GM12873 (cell line): ENCODE measurements at regions not wholly inside any gene's neighbourhood (a gene's known extent, or its start where the extent isn't known, plus 50 kb on each side); places are given as distances from the start of the nearest gene placed in this dataset.

Source experiments
- CTCF ChIP-seq: IDR thresholded peaks from 2 replicates; pipeline ENCODE4 v1.5.1; 2012; ENCODE audit warnings: low read depth, mild to moderate bottlenecking, moderate library complexity, low read length, control low read depth; ENCODE audit not compliant: insufficient read depth; ENCODE audit errors: missing control alignments

DNA sequence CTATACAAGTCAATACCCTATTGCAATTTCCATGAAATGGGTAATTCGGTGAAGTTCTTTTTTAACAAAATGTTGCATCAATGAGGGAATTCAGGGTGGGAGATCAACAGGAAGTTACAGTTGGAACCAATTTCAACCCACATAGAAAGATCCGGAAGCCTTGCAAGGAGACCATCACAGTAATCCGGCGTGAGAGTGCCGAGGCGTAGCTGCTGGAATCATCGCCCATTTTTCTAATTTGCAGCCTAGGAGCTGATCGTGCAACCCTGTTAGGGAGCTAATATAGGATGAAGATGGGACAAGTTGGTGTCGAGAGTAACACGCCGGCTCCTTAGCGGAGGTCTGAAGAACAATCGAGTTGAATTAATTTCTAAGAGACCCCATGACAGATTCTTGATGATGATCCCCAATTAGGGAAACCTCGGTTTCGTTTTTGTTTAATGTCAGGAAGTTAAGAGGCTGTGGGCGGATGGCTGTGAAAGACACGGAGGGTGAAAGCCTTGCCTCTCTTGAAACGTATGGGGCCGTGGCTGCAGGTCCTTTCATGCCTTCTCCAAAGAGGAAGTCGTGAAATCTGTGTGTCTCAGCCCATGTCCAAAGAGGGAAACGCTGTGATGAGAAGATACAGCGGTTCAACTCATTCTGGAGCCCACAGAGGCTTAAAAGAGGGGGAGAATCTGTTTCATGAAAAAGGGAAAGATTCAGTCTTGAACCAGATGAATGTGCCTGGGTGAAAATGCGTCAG, 51.2 kb upstream of the CARD11 start:
- no peak for TF ChIP-seq CTCF

DNA sequence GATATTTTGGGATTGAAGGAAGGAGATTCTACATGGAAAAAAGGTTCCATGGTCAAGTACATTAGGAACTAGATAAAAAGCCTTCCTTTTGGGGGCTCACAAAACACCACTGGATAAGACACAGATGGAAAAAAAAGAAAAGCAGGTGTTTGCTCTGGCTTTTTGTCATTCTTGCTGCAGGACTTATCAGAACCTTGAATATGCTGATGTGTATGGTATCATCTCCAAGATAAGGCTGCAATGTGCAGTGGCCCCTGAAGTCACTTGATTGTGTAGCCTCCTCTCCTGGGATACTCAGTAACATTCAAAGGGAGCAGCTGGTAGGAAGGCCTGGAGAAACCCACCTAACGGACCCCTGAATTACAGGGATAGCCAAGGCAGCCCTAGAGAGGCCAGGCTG, 54.1 kb upstream of the CARD11 start:
- no peak for TF ChIP-seq CTCF

DNA sequence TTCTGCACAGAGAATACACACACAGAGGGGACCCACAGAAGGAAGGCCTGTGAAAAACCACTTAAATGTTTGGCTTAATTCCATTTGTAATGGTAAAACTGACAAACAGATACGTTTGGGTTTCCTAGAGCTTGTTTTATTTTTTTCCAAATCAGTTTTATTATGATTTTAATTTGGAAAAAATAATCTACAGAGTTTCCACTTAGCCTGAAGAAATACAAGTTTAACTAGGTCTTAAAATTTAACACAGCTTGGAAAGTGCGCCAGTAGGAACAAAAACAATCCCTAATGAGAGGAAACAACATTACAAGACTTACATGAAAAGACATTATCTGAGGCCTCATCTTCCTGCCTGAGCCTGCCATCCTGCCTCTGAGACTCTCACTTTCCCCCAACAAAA, 58.5 kb upstream of the CARD11 start:
- TF ChIP-seq CTCF: no peak

GRCh38 chr7:3103614-3104398, 60.1 kb upstream of the CARD11 start:
- no peak for TF ChIP-seq CTCF

GRCh38 chr7:3105856-3106255, 62.2 kb upstream of the CARD11 start:
- no peak for TF ChIP-seq CTCF

DNA sequence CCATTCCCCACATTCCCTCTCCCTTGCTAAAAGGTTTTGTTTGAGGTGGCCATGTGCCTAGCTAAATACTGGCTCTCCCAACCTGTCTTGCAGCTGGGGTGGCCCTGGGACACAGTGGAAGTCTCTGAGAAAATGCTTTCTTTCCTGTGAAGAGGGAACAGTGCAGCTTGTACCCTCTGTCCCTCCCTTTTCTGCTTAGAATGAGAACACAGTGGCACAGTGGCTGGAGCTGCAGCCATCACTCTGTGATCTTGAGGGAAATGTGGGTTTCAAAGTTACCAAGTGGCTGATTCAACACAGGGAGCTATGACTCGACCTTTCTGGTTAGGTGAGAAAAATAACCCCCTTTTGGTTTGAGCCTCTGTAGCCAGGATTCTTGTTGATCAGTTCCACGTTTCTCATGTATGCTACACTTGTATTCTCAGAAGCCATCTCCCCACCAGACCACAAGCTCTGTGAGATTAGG, 62.7 kb upstream of the CARD11 start:
- no peak for TF ChIP-seq CTCF

DNA sequence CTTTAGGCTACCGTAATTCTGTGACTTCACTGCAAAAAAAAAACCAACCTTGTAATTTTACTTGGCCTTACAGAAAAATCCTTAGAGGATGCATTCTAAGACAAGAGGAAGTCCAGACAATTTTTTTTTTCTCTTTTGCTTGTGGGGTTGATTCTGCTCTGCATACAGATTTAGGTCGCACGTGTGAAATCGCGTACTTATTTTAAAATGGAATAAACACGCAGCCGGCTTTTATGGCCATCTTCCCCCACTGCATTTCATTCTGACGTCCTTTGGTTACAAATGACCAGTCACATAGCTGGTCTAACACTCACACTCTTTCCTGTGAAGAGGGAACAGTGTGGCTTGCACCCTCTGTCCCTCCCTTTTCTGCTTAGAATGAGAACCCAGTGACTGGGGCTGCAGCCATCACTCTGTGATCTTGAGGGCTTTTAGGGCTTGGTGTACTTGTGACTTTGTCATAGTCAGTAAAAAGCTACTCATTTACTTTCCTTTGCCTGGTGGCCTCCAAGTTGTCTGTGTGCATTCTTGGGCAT, 63.6 kb upstream of the CARD11 start:
- TF ChIP-seq CTCF: no peak
